ENCODE measurements at regions not wholly inside any gene's neighbourhood (a gene's known extent, or its start where the extent isn't known, plus 50 kb on each side); places are given as distances from the start of the nearest gene placed in this dataset.

GRCh38 chr1:196090226-196090625, 518.0 kb downstream of the KCNT2 start:
- no peak for DNase-seq
- Histone ChIP-seq H3K27ac (ENCODE audit: low read depth in 2 of 2, low read length in 2 of 2) (no peak overlapping the region), H3K9ac (ENCODE audit: low read length in 3 of 3) (no peak overlapping the region), H3K4me3 (ENCODE audit: low read length in 3 of 3) (no peak overlapping the region), H3K9me3 (ENCODE audit: control insufficient read depth in 2 of 3, insufficient read depth in 1 of 3, low read length in 3 of 3) (no peaks in the 10 kb centered on the region), H3K27me3 (ENCODE audit: control insufficient read depth, insufficient read depth, low read length) (no peaks in the 10 kb centered on the region), H3K4me1 (ENCODE audit: control insufficient read depth in 2 of 3, insufficient read depth in 2 of 3, low read depth in 1 of 3, low read length in 3 of 3) (no peaks in the 10 kb centered on the region), H3K36me3 (ENCODE audit: control insufficient read depth in 2 of 3, insufficient read depth in 3 of 3, low read length in 3 of 3) (no peaks in the 10 kb centered on the region)
- no peak for TF ChIP-seq CTCF (IDR thresholded peaks at IDR 0.05; ENCODE audit: borderline replicate concordance, extremely low read depth, insufficient read depth)
- intact Hi-C loops (cut with DNase I): no loop called here
- no peak for FAIRE-seq

GRCh38 chr1:196088541-196088940, 519.7 kb downstream of the KCNT2 start:
- Histone ChIP-seq H3K36me3 (ENCODE audit: control insufficient read depth in 2 of 3, insufficient read depth in 3 of 3, low read length in 3 of 3) (no peaks in the 10 kb centered on the region), H3K9me3 (ENCODE audit: control insufficient read depth in 2 of 3, insufficient read depth in 1 of 3, low read length in 3 of 3) (no peaks in the 10 kb centered on the region), H3K9ac (ENCODE audit: low read length in 3 of 3) (no peak overlapping the region), H3K4me1 (ENCODE audit: control insufficient read depth in 2 of 3, insufficient read depth in 2 of 3, low read depth in 1 of 3, low read length in 3 of 3) (no peaks in the 10 kb centered on the region), H3K4me3 (ENCODE audit: low read length in 3 of 3) (no peak overlapping the region), H3K27me3 (ENCODE audit: control insufficient read depth, insufficient read depth, low read length) (no peaks in the 10 kb centered on the region), H3K27ac (ENCODE audit: low read depth in 2 of 2, low read length in 2 of 2) (no peak overlapping the region)
- DNase-seq (no peak), FAIRE-seq (no peak)
- intact Hi-C loops (cut with DNase I): no loop called here
- TF ChIP-seq CTCF (IDR thresholded peaks at IDR 0.05; ENCODE audit: borderline replicate concordance, extremely low read depth, insufficient read depth): no peak

- Histone ChIP-seq H3K9me3 (ENCODE audit: control insufficient read depth in 2 of 3, insufficient read depth in 1 of 3, low read length in 3 of 3) (no peaks in the 10 kb centered on the region), H3K27me3 (ENCODE audit: control insufficient read depth, insufficient read depth, low read length) (no peaks in the 10 kb centered on the region), H3K27ac (ENCODE audit: low read depth in 2 of 2, low read length in 2 of 2) (no peak overlapping the region), H3K4me1 (ENCODE audit: control insufficient read depth in 2 of 3, insufficient read depth in 2 of 3, low read depth in 1 of 3, low read length in 3 of 3) (no peaks in the 10 kb centered on the region), H3K36me3 (ENCODE audit: control insufficient read depth in 2 of 3, insufficient read depth in 3 of 3, low read length in 3 of 3) (no peaks in the 10 kb centered on the region), H3K4me3 (ENCODE audit: low read length in 3 of 3) (no peak overlapping the region), H3K9ac (ENCODE audit: low read length in 3 of 3) (no peak overlapping the region)
- no peak for FAIRE-seq
- DNase-seq: no peak
- no peak for TF ChIP-seq CTCF (IDR thresholded peaks at IDR 0.05; ENCODE audit: borderline replicate concordance, extremely low read depth, insufficient read depth)
- intact Hi-C loops (cut with DNase I): no loop called here
Observed at GRCh38 chr1:196078691-196079090, 529.5 kb downstream of the KCNT2 start.

- Histone ChIP-seq H3K9me3 (ENCODE audit: control insufficient read depth in 2 of 3, insufficient read depth in 1 of 3, low read length in 3 of 3) (no peaks in the 10 kb centered on the region), H3K4me3 (ENCODE audit: low read length in 3 of 3) (no peak overlapping the region), H3K36me3 (ENCODE audit: control insufficient read depth in 2 of 3, insufficient read depth in 3 of 3, low read length in 3 of 3) (no peaks in the 10 kb centered on the region), H3K4me1 (ENCODE audit: control insufficient read depth in 2 of 3, insufficient read depth in 2 of 3, low read depth in 1 of 3, low read length in 3 of 3) (no peaks in the 10 kb centered on the region), H3K27me3 (ENCODE audit: control insufficient read depth, insufficient read depth, low read length) (no peaks in the 10 kb centered on the region), H3K27ac (ENCODE audit: low read depth in 2 of 2, low read length in 2 of 2) (no peak overlapping the region), H3K9ac (ENCODE audit: low read length in 3 of 3) (no peak overlapping the region)
- intact Hi-C loops (cut with DNase I): no loop called here
- FAIRE-seq (no peak), DNase-seq (no peak)
- TF ChIP-seq CTCF (IDR thresholded peaks at IDR 0.05; ENCODE audit: borderline replicate concordance, extremely low read depth, insufficient read depth): no peak
Observed at GRCh38 chr1:196075621-196076020, 532.6 kb downstream of the KCNT2 start.

All from kidney (tissue), 13 donors.